NCI-H2171 (cell line): ENCODE measurements at regions not wholly inside any gene's neighbourhood (a gene's known extent, or its start where the extent isn't known, plus 50 kb on each side); places are given as distances from the start of the nearest gene placed in this dataset.
"Not testable (repeated sequence)": the region's sequence is repeated elsewhere in the genome, so short reads cannot be mapped to it uniquely, and the experiment has no call there.

ENCODE experiments used
- DNase-seq: peaks from one replicate; lab custom pipeline; 2025; lab: John Stamatoyannopoulos, UW

GRCh38 chr3:70738291-70738681, 425.8 kb upstream of the MDFIC2 start:
- DNase-seq, result no peak

- no peak for DNase-seq
These were observed 425.3 kb upstream of the MDFIC2 start for GRCh38 chr3:70737666-70738290.

- DNase-seq, result no peak
These were observed 423.6 kb upstream of the MDFIC2 start for GRCh38 chr3:70736009-70736408.

- DNase-seq, result no peak
These were observed 422.3 kb upstream of the MDFIC2 start for GRCh38 chr3:70734756-70735155.

GRCh38 chr3:70731046-70731445, 418.6 kb upstream of the MDFIC2 start:
- DNase-seq, result no peak

DNA sequence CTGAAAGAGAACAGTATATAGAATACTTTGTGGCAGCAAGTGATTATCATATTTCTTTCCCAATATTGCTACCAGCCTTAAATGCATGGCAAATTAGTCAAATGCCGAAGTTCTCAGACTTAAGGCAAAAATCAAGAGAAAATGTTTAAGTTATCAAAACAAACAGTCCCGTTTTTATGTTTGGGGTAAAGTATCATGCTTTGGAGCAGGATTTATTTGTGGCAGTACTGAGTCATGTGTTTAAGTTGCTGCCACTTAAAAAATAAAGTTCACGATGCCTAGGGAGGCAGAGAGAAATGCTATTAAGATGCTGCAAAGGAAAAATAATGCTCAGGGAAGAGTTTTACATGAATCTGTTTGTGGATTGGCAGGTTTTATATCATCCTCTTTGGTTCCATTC, 417.4 kb upstream of the MDFIC2 start:
- no peak for DNase-seq

DNA sequence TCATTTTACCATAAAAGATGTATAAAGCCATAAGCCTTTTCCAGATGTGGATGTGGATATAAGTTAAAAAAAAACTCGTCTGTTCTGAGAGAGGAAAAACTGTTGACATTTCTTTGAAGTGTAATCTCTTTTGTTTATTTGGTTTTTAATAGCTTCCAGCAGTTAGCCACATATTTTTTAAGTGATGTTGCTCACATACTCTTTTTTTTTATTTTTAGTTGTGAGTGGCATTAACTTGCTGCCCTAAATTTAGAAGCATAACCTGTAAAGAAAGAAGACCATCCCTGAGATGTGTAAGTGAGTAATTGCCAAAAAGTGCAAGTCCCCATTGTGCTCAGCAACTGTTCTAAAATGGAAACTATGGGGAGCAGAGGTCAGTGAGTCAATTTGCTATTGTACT, 415.9 kb upstream of the MDFIC2 start:
- DNase-seq, result no peak

DNA sequence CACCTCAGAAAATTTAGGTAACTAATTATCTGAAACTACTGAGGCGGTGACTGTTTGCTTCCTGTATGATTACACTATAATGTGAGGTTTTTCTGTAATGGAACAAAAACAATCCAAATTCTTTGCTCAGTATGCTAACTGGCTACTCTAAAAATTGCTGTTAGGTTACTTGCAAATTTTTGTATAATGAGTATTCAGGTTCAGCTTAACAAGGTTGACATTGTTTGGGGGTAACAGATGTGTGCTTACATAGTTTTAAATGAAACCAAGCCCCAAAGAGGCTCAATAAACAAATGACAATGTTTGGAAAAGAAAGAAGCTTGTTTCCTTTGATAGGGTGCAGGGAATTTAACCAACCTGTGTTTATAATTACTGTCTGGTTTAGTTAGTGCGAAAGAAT, 414.5 kb upstream of the MDFIC2 start:
- DNase-seq, result no peak

DNA sequence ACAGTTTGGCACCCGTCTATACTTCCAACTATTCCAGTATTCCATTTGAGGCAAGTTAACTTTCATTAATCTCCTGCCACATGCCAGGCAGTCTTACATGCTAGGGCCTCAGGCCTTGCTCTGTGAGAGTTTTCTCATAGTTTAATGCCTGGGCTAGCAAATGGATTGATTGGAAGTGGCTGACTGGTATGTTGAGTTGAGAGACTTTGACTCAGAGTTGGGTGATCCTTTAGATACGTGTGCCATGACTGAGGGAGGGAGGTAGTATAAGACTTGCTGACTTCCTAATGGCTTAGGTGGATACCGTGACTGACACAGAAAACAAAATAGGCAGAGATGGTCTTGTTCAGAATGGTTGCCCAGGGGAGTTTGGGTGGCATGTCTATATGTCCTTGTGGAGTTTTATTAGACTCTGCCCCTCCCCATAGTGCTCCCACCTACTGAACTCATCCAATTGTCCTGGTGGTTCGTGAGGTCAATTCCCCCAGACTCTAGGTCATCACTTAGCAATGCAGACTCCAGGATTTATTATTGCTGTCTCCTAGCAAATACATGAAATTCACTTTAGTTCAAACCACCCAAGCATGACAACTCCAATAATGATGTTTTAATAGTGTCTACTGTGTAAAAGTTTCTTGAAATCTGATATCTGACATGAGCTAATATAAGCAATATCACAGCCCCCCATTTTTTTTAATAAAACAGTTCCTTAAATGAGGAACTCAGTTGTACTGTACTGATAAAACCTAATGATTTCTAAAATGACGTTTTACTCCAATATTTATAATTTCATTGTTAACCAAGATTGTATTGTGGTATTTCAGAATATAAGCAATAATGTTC, 413.9 kb upstream of the MDFIC2 start:
- no peak for DNase-seq

- no peak for DNase-seq
These were observed 409.6 kb upstream of the MDFIC2 start for GRCh38 chr3:70722018-70722417.

DNA sequence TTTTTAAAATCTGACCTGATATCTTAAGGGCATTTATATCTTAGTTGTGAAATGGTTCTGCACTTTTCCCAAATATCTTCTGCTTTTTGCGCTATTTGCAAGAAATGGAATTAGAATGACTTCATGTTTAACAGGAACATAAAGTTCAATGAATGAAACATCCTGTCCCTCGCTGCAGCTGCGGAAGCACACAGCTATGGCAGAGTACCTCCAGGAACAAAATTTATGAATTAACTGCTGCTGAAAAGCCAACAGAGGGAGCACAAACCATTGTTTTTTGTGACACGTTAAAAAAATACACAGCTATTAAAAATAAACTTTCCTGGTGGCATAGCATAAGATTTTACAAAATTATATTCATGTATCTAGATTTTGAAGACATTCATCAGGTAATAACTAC, 404.4 kb upstream of the MDFIC2 start:
- no peak for DNase-seq

GRCh38 chr3:70712449-70713082, 400.1 kb upstream of the MDFIC2 start:
- no peak for DNase-seq

- DNase-seq, result no peak
These were observed 391.1 kb upstream of the MDFIC2 start for GRCh38 chr3:70703305-70704102.

DNA sequence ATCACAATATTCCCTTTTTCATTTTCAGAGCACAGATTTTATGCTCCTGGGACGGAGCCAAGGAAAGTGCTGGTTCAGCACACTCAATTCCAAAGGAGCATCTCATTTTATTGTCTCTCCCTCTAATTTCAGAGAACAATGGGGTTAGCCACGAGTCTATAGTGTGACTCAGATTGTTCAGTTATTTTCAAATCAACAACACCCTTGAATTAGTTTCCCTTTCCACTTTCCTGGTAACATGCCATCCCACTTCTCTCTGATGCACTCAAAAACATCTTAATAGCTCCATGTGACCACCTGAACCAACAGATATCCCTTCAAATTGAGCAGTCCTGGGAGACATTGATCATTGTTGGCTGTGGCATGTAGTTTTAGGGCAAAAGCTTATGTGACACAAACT, 389.7 kb upstream of the MDFIC2 start:
- no peak for DNase-seq

GRCh38 chr3:70684701-70685100, 372.3 kb upstream of the MDFIC2 start:
- no peak for DNase-seq

- DNase-seq, result not testable (repeated sequence)
These were observed 363.4 kb upstream of the MDFIC2 start for GRCh38 chr3:70675810-70676209.

- DNase-seq, result no peak
These were observed 346.3 kb upstream of the MDFIC2 start for GRCh38 chr3:70658513-70659310.

DNA sequence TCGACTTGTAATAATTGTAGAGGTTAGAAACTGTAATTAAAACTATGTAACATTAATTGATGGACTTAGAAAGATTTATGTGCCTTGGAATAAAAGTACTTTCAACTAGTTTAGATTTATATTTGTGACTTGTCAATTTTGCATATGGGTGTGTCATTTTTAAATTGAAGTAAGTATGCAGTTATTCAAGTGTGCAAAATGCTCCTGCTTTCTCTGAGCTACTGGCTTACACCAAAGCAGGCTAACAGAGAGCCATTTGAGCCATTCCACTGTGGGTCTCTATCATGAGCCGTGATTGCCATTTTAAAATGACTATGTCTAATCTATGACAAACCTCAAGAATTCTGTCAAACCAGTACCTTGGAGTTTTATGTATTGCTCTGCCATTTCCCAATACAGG, 345.0 kb upstream of the MDFIC2 start:
- DNase-seq, result no peak

DNA sequence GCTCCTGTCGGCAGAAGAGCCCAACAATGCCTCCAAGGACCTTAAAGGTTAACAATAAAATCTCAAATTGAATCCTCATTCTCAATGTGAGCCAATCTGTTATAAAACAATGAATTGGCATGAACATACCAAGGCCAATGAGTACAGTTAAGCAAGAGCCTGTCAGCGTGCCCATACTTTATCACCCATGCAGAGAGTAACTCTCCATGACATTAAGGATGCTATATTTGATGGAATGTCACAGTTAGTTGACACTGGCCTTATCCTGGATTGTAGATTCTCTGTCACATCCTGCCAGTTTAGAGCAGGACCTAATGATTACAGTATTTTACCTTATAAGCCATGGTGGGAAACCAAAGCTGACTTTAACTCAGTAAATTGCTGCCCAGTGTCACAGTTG, 335.4 kb upstream of the MDFIC2 start:
- no peak for DNase-seq

DNA sequence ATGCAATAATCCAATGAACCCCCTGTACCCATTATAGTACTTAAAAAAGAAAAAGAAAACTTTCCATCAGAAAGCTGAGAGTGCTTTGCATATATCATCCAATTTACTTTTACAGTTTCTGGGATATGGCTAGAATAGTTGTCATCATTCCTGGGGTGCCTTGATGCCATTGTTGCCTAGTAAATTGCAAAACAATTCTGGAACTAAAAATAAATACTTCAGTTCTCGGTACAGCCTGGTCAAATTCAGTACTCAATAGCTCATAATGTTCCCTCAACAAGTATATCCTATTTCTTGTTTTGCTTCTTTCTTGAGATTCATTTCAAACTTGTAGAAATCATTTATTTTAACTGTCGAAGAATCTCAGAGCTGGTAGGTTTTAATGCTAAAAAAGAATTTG, 334.7 kb upstream of the MDFIC2 start:
- DNase-seq, result no peak

GRCh38 chr3:70646635-70647034, 334.2 kb upstream of the MDFIC2 start:
- DNase-seq, result no peak

- DNase-seq, result no peak
These were observed 328.0 kb upstream of the MDFIC2 start for GRCh38 chr3:70640481-70640880.
